ENCODE measurements at regions not wholly inside any gene's neighbourhood (a gene's known extent, or its start where the extent isn't known, plus 50 kb on each side); places are given as distances from the start of the nearest gene placed in this dataset.

GRCh38 chr12:126760092-126760491 lies 1506.9 kb upstream of the TMEM132C start:
- TF ChIP-seq CTCF (IDR thresholded peaks at IDR 0.05) (no peak), POLR2A (IDR thresholded peaks at IDR 0.05) (no peak)
